NCI-H345 treated with DMSO at 0.1 percent for 48 hours (cell line): ENCODE measurements at regions not wholly inside any gene's neighbourhood (a gene's known extent, or its start where the extent isn't known, plus 50 kb on each side); places are given as distances from the start of the nearest gene placed in this dataset.

Experiments
- DNase-seq: peaks from one replicate; lab custom pipeline; 2025; ENCODE audit not compliant: unreplicated experiment; lab: John Stamatoyannopoulos, UW

- DNase-seq = no peak
These were observed 194.2 kb downstream of the NHLRC3 start for GRCh38 chr13:39232401-39232980.

DNA sequence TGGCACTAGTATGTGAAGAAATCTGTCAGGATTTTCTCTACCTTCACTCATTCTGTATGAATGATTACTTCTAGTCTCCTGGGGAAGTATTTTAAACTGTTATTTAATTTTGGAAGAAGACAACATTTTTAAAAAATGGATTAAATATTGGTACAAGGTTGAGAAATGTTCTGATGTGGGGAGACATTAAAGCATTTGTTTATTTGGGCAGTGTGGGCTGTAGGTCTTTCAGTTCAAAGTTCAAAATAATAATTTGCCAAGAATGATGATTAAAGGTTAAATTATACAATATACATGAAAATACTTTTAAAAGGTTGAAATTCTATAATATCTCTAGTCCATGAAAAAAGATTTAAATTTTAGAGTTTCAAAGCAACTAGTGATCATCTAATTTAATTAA is 194.7 kb downstream of the NHLRC3 start:
- no peak for DNase-seq

GRCh38 chr13:39233519-39233918 is 195.3 kb downstream of the NHLRC3 start:
- DNase-seq = no peak

- no peak for DNase-seq
These were observed 206.4 kb downstream of the NHLRC3 start for GRCh38 chr13:39244561-39245230.

DNA sequence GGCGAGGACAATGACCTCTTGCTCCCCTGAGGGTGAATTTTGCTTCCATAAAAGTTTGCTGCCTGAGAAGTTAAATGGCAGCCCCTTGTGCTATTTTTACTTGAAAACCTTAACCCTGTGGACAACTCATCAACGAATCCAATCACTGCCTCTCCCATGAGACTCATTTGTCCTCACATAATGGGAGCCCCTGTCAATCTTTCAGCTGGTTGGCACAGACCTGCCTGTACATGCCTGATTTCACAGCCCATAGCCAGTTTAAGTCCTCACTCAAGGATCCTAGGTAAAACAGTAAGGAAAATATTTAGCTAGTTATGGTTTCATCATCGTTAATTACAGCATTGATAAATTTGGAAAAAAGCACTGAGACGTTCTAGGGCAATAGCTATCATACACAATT is 207.4 kb downstream of the NHLRC3 start:
- peak; percentile 70 for DNase-seq

DNA sequence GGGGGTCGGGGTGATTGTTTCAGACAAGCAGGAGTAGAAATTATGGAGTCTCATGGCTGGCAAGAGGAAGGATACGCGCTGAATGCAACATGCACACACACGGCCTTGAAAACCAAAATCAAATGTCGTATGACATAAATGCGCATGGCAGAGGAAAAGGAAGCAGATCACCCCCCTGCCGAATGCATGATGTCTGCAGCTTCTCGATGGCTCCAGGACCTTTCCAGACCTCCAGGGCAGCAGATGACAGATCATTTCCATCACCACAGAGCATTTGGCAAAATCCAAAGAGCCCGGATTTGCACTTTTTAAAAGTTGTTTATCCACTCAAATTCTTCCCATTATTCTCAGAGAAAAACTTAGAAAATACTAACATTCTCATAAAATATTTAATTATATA is 211.7 kb downstream of the NHLRC3 start:
- no peak for DNase-seq

DNA sequence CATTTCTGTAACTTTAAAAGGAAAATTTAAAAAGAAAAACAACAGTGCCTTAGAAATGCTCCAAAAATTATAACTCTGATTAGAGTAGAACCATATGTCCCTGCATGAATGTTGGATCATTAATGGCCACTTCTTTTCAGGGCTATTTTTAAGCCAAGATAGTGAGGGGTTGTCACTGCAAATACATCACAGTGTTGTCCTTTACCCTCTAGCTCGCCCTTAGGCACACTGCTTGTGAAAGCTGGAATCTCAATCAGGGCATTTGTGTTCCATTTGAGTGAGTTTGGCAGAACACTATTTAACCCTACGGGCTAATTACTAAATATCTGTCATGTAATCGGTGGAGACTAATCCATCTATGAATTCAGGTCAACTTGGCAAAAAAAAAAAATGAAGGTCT is 212.2 kb downstream of the NHLRC3 start:
- DNase-seq = no peak

- DNase-seq = no peak
These were observed 213.1 kb downstream of the NHLRC3 start for GRCh38 chr13:39251340-39251739.

DNA sequence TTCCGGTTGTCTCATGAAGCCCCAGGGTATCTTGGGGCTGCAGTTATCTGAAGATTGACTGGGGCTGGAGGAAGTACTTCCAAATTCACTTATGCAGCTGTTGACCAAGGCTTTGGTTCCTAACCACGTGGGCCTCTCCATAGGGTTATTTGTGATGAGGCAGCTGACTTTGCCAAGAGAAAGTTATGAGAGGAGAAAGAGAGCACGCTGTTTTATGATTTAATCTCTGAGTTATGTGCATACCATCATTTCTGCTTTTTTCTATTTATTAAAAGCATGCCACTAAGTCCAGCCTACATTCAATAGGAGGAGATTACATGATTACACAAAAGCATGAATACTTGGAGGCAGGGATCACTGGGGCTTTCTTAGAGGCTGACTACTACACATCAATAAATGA is 215.5 kb downstream of the NHLRC3 start:
- no peak for DNase-seq

DNA sequence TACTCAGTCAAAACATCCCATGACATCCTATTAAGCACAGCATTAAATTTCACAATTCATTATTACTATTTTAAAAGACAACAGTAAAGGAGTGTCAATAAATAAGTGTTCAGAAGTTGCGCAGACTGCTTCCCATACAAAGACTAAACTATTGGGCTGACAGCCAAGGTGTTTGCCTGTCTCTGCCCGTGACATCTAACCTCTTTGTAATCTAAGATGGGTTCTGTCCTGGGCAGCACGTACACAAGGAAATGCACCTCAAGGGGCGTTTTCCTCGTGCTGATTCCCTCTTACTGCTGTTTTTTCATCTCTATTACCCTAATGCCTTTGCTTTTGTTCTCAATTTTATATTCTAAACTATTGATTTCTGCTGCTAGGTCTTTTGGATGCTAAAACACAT is 216.3 kb downstream of the NHLRC3 start:
- DNase-seq = no peak

GRCh38 chr13:39257642-39258041 is 219.4 kb downstream of the NHLRC3 start:
- DNase-seq = no peak

DNA sequence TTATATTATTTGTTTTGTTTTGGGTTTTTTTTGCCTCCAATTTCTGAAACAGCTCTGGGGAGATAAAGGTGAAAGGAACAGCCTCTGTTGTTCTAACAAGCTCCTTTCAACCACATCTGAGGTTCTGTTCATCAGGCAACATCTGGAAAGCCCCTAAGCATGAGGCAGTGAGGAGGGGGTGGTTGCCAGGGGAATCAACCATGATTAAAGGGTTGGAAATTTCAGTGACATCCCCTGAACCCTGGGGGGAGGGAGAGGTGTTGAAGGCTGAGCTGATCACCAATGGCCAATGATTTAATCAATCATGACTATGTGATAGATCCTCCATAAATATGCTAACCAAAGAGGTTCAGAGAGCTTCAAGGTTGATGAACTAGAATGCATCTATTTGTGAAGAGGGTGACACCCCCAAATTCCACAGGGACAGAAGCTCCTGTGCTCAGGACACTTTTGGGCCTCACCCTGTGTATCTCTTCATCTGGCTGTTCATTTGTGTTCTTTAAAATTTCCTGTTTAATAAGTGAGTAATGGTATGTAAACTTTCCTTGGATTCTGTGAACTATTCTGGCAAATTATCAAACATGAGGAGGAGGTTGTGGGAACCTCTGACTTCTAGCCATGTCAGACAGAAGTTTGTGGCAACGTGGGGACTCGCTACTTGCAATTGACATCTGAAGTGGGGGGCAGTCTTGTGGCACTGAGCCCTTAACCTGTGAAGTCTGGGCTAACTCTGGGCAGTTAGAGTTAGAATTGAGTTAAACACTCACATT is 221.3 kb downstream of the NHLRC3 start:
- DNase-seq = no peak

DNA sequence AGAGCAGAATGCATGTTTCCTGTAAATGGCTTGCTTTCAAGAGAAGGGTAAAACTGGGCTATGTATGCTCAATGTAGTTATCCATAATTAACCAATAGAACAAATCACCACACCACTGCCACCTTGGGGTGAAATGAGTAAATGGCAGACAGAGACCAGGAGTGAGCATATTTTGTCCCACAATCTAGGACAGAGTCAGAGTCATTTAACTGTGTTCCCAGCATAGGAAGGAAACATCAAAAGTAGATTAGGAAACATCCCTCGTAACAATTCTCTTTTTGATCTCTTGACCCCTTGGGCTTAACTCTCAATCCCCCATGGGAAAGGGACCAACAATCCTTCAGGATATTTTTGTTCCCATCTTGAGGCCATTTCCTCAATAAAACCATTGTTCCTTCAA is 224.8 kb downstream of the NHLRC3 start:
- peak; percentile 46 for DNase-seq

- no peak for DNase-seq
These were observed 225.3 kb downstream of the NHLRC3 start for GRCh38 chr13:39263531-39263930.

- DNase-seq = no peak
These were observed 228.2 kb downstream of the NHLRC3 start for GRCh38 chr13:39266426-39266825.

DNA sequence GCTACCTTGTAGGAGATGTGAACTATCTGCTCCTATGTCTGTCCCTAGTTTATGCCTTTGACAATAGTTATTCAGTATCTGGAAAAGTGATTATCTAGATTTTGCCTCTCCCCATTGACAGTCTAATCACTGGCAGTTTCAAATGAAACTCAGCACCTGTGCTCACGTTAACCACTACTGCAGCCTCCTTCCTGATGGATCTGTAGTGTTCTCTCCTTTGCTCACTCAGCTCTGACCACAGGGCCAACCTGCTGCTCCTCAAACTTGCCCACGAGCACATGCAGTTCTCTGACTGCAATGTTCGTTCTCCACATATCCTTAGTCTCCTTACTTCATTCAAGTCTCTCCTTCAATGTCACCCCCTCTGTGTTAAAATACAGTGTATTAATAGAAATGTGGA is 230.1 kb downstream of the NHLRC3 start:
- no peak for DNase-seq

GRCh38 chr13:39269004-39269403 is 230.7 kb downstream of the NHLRC3 start:
- no peak for DNase-seq

DNA sequence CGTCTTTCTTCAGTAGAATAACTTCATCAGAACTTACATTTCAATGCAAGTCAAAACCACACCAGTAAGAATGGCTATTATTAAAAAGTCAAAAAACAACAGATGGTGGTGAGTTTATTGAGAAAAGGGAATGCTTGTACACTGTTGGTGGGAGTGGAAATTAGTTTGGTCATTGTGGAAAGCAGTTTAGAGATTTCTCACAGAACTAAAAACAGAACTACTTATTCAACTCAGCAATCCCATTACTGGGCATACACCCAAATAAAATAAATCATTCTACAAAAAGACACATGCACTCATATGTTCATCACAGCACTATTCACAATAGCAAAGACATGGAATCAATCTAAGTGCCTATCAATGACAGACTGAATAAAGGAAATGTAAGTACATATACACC is 231.2 kb downstream of the NHLRC3 start:
- no peak for DNase-seq

- DNase-seq = no peak
These were observed 234.7 kb downstream of the NHLRC3 start for GRCh38 chr13:39272994-39273393.

DNA sequence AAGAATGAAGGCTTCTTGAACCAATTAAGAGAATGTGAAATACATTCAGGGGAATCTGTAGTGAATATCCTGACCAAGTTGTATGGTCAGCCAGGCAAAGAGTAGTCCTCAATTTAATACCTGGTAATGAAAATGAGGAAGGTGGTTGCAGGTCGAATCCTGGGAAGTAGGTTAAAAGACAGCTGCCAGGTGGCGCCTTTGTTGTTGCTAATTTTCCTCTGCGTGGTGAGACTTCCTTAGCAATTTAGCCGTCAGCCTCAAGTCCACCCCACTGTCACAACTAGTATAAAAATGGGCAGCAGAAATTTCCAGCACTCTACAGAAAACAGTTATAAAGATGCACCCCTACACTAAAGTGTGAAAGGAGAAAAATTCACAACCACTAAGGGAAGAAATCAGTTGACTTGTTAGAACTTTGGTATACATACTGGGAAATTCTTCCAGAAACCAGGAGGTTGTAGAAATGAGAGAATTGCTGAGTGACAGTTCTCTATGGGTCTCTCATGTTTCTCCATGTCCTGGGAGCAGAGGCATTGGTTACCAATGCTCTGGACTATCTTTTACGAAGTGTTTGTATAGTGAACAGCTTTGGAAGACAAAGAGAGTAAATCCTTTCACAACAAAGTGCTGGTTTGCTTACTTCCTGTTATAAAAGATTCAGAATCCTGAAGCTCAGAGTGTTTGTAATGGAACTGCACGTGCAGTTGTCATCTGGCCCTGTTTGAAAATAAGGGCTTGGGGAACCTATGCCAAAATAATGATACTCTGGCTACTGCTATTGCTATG is 235.9 kb downstream of the NHLRC3 start:
- DNase-seq = no peak

DNA sequence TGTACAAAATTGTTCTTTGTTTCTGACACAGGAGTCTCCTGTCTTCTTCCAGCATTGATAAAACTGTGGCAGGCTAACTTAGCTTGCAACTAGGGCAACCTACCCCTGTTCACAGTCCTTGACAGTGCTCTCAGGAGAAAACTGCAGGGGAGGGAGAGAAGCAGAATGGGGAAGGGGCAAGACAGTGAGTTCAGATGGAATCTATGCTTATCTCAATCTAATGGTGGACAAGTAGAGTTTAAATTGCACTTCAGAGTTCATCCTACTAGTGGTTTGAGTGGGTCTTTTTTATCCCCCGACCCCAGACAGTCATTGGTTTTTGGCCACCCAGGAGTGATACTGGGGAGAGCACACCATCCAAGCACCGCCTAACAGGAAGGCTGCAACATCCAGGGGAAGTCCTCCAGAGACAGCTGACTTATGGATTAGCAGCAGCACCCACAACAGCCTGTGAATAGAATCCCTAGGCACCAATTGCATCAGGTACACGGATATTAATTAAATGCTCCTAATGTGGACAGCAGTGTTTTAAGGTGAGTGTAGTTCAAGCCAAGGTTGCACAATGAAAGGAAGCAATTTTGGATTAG is 236.6 kb downstream of the NHLRC3 start:
- no peak for DNase-seq
